Lower leg skin (tissue), 3 donors: ENCODE measurements at regions not wholly inside any gene's neighbourhood (a gene's known extent, or its start where the extent isn't known, plus 50 kb on each side); places are given as distances from the start of the nearest gene placed in this dataset.

Experiments used
- POLR2A ChIP-seq, 2 donors: fragments of 450-650 bp; IDR thresholded peaks; one replicate each; pipeline ENCODE4 v1.6.1; 2016 to 2017; ENCODE audit warnings: antibody characterized with exemption in 2 of 2, mild to moderate bottlenecking in 1 of 2, moderate library complexity in 1 of 2
- TF ChIP-seq, protein P1 (sequence below), 3 donors: fragments of 450-650 bp; IDR thresholded peaks; one replicate each; pipeline ENCODE4 v1.5.1; 2016; ENCODE audit warnings: antibody characterized with exemption in 3 of 3, mild to moderate bottlenecking in 3 of 3, moderate library complexity in 2 of 3

DNA sequence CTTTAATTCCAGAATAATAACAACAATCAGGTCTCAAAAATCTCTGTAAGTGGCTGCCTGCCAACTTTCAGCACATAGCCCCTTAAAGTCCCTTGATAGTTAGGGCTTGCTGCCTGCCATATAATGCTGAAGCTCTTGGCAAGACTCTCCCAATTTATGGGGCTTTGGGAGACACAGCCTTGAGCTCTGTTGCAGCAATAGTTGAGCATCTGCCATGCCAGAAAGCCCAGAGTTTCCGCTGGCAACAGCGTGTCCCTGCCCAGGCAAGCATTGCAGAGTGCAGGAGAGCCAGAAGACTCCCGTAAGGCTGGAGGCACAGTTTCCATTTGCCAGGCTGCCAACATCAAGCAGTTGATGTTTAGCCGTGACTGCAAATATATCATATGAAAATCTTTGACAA, 678.5 kb upstream of the NUDT12 start:
- TF ChIP-seq, protein P1, sequence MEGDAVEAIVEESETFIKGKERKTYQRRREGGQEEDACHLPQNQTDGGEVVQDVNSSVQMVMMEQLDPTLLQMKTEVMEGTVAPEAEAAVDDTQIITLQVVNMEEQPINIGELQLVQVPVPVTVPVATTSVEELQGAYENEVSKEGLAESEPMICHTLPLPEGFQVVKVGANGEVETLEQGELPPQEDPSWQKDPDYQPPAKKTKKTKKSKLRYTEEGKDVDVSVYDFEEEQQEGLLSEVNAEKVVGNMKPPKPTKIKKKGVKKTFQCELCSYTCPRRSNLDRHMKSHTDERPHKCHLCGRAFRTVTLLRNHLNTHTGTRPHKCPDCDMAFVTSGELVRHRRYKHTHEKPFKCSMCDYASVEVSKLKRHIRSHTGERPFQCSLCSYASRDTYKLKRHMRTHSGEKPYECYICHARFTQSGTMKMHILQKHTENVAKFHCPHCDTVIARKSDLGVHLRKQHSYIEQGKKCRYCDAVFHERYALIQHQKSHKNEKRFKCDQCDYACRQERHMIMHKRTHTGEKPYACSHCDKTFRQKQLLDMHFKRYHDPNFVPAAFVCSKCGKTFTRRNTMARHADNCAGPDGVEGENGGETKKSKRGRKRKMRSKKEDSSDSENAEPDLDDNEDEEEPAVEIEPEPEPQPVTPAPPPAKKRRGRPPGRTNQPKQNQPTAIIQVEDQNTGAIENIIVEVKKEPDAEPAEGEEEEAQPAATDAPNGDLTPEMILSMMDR (IDR thresholded peaks at IDR 0.05) = no peak
- no peak for TF ChIP-seq POLR2A (IDR thresholded peaks at IDR 0.05)
